OCI-LY3 (cell line): ENCODE measurements at regions not wholly inside any gene's neighbourhood (a gene's known extent, or its start where the extent isn't known, plus 50 kb on each side); places are given as distances from the start of the nearest gene placed in this dataset.

Experiments
- H2AFZ ChIP-seq: fragments of 200-600, 300-600 bp; shearing (Covaris generic); 2 replicates; pipeline ENCODE4 v1.6.0; 2014; ENCODE audit warnings: antibody characterized with exemption, low read depth, low read length
- H3K27ac ChIP-seq: fragments of 200-600, 300-600 bp; sonication (generic); 2 replicates; pipeline ENCODE4 v1.5.1; 2014; ENCODE audit warnings: mild to moderate bottlenecking, low read length, moderate library complexity, mixed read lengths
- H3K27me3 ChIP-seq: fragments of 200-600, 300-600 bp; sonication (generic); 2 replicates; pipeline ENCODE4 v1.6.1; 2014; ENCODE audit warnings: low read depth, low read length, mixed read lengths
- H3K36me3 ChIP-seq: fragments of 200-600, 300-600 bp; sonication (generic); replicated peaks from 2 replicates; pipeline ENCODE3; 2014; ENCODE audit warnings: low read depth, low read length, mixed read lengths
- H3K4me1 ChIP-seq: fragments of 300-600, 200-600 bp; sonication (generic); 2 replicates; pipeline ENCODE4 v1.6.1; 2014; ENCODE audit warnings: low read length, mixed read lengths
- H3K4me2 ChIP-seq: fragments of 200-600, 300-600 bp; sonication (generic); 2 replicates; pipeline ENCODE4 v1.6.1; 2014; ENCODE audit warnings: low read length, mixed read lengths
- H3K4me3 ChIP-seq: fragments of 300-600, 200-600 bp; sonication (generic); 2 replicates; pipeline ENCODE4 v1.5.1; 2014; ENCODE audit warnings: antibody characterized with exemption, mild to moderate bottlenecking, low read length, moderate library complexity
- H3K79me2 ChIP-seq: fragments of 300-600, 200-600 bp; shearing (Covaris generic); 2 replicates; pipeline ENCODE4 v1.6.1; 2014; ENCODE audit warnings: mild to moderate bottlenecking, low read length, mixed read lengths
- H3K9ac ChIP-seq: fragments of 300-600, 200-600 bp; shearing (Covaris generic); 2 replicates; pipeline ENCODE4 v1.6.0; 2014; ENCODE audit warnings: mild to moderate bottlenecking, low read length, moderate library complexity
- H3K9me3 ChIP-seq: fragments of 200-600, 300-600 bp; shearing (Covaris generic); 2 replicates; pipeline ENCODE4 v1.6.1; 2014; ENCODE audit warnings: low read length, mixed read lengths; ENCODE audit not compliant: insufficient read depth
- H4K20me1 ChIP-seq: fragments of 200-600, 300-600 bp; sonication (generic); 2 replicates; pipeline ENCODE4 v1.6.1; 2016; ENCODE audit warnings: low read length, mixed read lengths; ENCODE audit not compliant: insufficient read depth
- CTCF ChIP-seq: fragments of 200-600, 300-600 bp; sonication (generic); IDR thresholded peaks from 2 replicates; pipeline ENCODE4 v1.5.1; 2014; ENCODE audit warnings: antibody characterized with exemption, low read length, low read depth
- EZH2phosphoT487 ChIP-seq: fragments of 200-600 bp; shearing (Covaris generic); IDR thresholded peaks from 2 replicates; pipeline ENCODE4 v1.6.1; 2018; ENCODE audit warnings: antibody characterized with exemption, mixed run types, low read depth

DNA sequence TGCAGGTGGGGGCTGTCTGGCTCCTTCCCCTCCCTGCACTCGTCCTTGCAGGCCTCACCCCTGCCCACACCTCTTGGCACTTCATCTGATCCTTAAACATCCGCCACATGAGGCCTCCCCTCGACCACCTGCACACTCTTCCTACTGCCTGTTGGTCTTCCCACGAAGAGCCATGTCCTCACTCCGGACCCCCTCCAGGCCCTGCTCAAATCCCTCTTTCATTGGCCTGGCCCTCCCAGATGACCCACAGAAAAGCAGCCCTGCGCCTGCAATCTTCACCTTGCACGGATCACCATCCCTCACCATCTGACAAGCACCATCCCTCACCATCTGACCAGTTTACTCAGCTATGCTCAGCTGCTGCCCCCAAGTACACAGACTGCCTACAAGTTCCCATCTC lies 193.6 kb downstream of the BCL11B start:
- Histone ChIP-seq H3K9me3 (no peaks in the 10 kb centered on the region), H3K27ac (no peak overlapping the region), H3K27me3 (no peaks in the 10 kb centered on the region), H4K20me1 (no peaks in the 10 kb centered on the region), H3K4me2 (no peak overlapping the region), H3K4me1 (no peaks in the 10 kb centered on the region), H3K9ac (no peak overlapping the region), H2AFZ (no peak overlapping the region), H3K4me3 (no peak overlapping the region), H3K36me3 (no peaks in the 10 kb centered on the region), H3K79me2 (no peaks in the 10 kb centered on the region)
- no peak for TF ChIP-seq CTCF
- TF ChIP-seq EZH2phosphoT487, result no peak

DNA sequence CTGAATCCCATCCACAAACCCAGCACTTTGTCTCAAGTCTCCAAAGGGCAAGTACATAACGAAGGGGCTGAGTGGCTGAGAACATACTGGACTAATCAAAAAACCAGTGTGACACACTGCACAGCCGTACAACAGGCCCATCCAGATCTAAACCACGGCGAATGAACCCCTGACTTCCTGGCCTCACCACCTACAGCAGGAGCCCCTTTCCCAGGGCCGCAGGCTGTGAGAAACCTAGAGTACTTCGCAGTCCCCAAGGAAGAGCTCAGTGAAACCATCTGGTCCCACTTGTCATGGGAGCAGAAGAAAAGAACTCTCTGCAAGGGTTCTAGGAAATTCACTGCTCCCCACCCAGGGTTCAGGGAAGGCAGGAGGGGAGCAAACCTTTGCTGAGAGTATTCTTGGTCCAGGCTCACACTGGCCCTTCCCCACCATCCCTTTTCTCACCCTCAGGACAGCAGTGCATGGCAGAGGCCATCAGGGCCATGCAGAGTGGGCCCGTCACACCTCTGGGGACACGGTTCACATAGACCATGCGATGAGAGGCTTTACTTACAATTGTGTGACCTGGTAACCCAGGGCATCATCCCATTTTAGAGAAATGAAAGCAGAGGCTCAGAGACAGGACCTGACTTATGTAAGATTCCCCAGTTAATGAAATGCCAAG lies 192.8 kb downstream of the BCL11B start:
- no peaks in the 10 kb centered on the region for H3K36me3 ChIP-seq
- no peaks in the 10 kb centered on the region for H3K4me1 ChIP-seq
- no peaks in the 10 kb centered on the region for H3K79me2 ChIP-seq
- H3K4me3 ChIP-seq, result no peak overlapping the region
- H3K9me3 ChIP-seq, result no peaks in the 10 kb centered on the region
- H3K27ac ChIP-seq, result no peak overlapping the region
- no peaks in the 10 kb centered on the region for H4K20me1 ChIP-seq
- H3K4me2 ChIP-seq, result no peak overlapping the region
- H2AFZ ChIP-seq, result no peak overlapping the region
- TF ChIP-seq EZH2phosphoT487 (no peak), CTCF (no peak)
- H3K27me3 ChIP-seq, result no peaks in the 10 kb centered on the region
- H3K9ac ChIP-seq, result no peak overlapping the region

DNA sequence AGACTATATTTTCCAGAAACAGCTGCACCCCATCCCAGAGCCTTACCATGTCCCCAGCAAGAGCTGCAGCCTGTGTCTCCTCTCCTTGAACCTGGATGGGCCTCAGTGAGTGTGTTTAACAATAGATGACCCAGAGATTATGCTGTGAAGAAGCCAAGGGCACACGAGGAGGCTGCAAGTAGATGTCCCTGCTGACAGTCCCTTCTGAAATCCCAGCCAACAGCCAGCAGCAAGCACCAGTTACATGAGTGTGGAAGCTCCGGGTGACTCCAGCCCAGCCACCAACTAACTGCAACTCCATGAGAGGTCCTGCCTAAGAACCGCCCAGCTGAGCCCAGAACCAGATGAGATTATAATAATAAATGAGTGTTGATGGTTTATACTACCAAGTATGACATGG lies 191.7 kb downstream of the BCL11B start:
- H4K20me1 ChIP-seq, result no peaks in the 10 kb centered on the region

More for the DNA sequence above, 191.7 kb downstream of the BCL11B start:
- TF ChIP-seq EZH2phosphoT487, result no peak
- TF ChIP-seq CTCF, result no peak
- H3K9me3 ChIP-seq, result no peaks in the 10 kb centered on the region
- H2AFZ ChIP-seq, result no peak overlapping the region
- no peak overlapping the region for H3K9ac ChIP-seq
- H3K27ac ChIP-seq, result no peak overlapping the region
- H3K79me2 ChIP-seq, result no peaks in the 10 kb centered on the region
- no peak overlapping the region for H3K4me3 ChIP-seq
- no peaks in the 10 kb centered on the region for H3K4me1 ChIP-seq
- H3K27me3 ChIP-seq, result no peaks in the 10 kb centered on the region
- H3K36me3 ChIP-seq, result no peaks in the 10 kb centered on the region
- H3K4me2 ChIP-seq, result no peak overlapping the region
